ENCODE measurements at regions not wholly inside any gene's neighbourhood (a gene's known extent, or its start where the extent isn't known, plus 50 kb on each side); places are given as distances from the start of the nearest gene placed in this dataset.

DNA sequence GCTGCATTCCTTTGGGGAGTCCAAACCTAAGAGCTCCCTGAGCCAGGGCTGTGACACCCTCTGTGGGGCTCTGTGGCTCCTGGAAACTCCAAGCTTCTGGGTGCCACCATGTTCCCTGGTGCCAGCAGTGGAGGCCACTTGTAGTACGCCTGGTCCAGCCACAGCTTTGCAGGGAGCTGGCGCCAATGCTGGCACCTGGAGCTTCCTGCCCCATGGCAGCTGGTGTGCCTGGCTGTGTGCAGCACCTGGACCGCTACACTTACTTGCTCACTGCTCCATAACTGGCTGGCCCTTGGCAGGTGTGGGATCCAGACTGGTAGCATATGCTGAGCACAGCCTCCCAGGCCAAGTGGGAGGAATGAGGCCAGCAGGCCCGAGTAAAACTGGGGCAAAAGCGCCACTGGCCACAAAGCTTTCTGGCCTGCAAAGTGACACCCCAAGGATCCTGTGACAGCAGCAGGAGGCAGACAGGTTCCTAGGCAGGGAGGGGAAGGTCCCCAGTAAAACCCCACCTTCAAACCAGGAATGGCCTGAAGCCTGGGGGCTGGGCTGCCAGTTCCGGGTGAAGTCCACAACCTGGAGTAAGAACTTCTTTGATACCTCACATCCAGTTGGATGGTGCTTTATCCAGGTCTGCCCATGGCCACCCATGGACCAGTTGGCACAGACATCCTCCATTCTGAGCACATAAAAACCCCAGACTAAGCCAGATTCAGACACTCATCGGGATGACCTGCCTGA, 461.0 kb downstream of the TBC1D32 start:
- TF ChIP-seq ZFX (IDR thresholded peaks at IDR 0.05), result no peak
- no peak for TF ChIP-seq CTCF (conservative IDR thresholded peaks at IDR 0.05)

Data from C4-2B (cell line).